AG10803 (cell line): ENCODE measurements at regions not wholly inside any gene's neighbourhood (a gene's known extent, or its start where the extent isn't known, plus 50 kb on each side); places are given as distances from the start of the nearest gene placed in this dataset.

Source experiments
- DNase-seq: peaks from one replicate; pipeline ENCODE4 v3.0.0; 2010; ENCODE audit warnings: low read depth
- H3K4me3 ChIP-seq: 2 replicates; pipeline ENCODE4 v1.5.1; 2011; ENCODE audit warnings: mild to moderate bottlenecking, low read length, control low read depth
- TF ChIP-seq, protein P1 (sequence below): conservative IDR thresholded peaks from 2 replicates; pipeline ENCODE4 v1.5.1; 2011; ENCODE audit warnings: mild to moderate bottlenecking, low read length, control low read depth, inconsistent platforms

- no peak for DNase-seq
- TF ChIP-seq, protein P1, sequence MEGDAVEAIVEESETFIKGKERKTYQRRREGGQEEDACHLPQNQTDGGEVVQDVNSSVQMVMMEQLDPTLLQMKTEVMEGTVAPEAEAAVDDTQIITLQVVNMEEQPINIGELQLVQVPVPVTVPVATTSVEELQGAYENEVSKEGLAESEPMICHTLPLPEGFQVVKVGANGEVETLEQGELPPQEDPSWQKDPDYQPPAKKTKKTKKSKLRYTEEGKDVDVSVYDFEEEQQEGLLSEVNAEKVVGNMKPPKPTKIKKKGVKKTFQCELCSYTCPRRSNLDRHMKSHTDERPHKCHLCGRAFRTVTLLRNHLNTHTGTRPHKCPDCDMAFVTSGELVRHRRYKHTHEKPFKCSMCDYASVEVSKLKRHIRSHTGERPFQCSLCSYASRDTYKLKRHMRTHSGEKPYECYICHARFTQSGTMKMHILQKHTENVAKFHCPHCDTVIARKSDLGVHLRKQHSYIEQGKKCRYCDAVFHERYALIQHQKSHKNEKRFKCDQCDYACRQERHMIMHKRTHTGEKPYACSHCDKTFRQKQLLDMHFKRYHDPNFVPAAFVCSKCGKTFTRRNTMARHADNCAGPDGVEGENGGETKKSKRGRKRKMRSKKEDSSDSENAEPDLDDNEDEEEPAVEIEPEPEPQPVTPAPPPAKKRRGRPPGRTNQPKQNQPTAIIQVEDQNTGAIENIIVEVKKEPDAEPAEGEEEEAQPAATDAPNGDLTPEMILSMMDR: no peak
- H3K4me3 ChIP-seq: no peak overlapping the region
These were observed 85.8 kb downstream of the SLC25A47 start for GRCh38 chr14:100409003-100409360.

DNA sequence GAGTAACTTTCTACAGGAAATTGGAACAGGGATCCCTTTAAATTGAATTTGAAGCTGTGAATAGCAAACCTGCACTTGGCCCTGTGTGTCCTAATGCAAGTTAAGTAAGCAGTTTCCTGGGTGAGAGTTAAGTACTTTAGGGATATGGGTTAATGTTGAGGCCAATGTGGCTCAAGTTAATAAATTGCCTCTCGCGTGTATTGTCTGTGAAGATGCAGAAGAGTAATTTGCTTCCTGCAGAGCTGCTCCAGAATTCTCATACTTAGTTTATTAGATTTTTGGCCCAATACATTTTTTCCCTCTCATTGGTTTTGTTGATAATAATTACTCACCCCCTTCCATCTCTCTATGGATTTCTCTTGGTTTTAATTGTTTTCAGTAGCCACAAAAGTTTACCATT is 86.5 kb downstream of the SLC25A47 start:
- TF ChIP-seq, protein P1: no peak
- H3K4me3 ChIP-seq: no peak overlapping the region
- DNase-seq: no peak

DNA sequence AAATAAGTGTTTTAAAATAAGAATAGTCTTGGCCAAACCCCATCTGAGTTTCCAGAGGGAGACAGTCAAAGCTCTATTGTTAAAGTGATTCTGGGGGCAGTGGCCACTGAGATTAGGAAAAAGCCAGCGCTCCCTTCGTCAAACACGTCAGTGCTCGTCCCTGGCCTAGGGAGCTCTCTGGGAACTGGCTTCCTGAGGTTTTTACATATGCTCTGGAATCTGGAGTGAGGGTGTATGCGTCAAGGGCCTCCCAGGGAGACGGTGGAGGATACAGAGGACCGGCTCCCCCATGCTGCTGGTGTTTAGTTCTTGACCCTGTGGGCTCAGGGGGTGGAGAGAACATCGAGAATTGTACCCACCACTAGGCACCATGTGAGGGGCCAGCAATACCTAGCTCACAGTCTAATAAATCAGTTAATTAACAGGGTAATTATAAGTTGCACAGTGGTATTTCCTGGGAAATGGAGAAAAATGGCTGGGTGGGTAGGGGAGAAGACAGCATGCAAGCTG is 87.0 kb downstream of the SLC25A47 start:
- no peak for DNase-seq
- TF ChIP-seq, protein P1: no peak
- no peak overlapping the region for H3K4me3 ChIP-seq

- TF ChIP-seq, protein P1: no peak
- no peak overlapping the region for H3K4me3 ChIP-seq
- DNase-seq: no peak
These were observed 90.6 kb downstream of the SLC25A47 start for GRCh38 chr14:100413699-100414098.

GRCh38 chr14:100415226-100415625 is 92.1 kb downstream of the SLC25A47 start:
- no peak overlapping the region for H3K4me3 ChIP-seq
- DNase-seq: no peak

DNA sequence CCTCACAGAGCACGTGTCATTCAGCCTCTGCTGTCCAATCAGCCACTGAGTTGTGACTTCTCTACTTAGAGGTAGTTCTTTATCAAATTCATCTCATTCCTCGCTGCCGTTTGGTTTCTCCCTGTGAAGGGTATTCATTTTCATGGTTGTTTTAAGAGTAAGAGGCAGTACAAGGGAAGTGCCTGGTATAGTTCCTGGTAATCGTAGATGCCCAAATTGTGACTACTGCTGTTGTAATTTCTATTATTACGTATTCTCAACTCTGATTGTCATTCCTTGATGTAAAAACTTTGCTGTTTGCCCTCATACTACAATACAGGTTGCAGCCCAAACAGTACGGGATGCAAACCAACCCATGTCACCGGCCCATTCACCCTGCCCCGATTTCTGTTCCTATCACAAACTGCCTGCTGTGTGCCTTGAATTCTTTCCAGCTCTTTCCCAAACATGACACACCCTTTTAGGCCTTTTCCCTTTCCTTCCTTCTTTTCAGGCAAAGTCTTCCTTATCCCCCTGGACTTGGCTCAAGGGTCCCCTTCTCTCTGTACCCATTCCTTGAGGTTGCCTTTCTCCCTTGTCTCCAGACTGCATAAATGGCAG is 93.0 kb downstream of the SLC25A47 start:
- no peak for DNase-seq
- H3K4me3 ChIP-seq: no peak overlapping the region
- TF ChIP-seq, protein P1: no peak

More at GRCh38 chr14:100415226-100415625, 92.1 kb downstream of the SLC25A47 start:
- TF ChIP-seq, protein P1: no peak
